Femur (tissue), 1 donor: ENCODE measurements at regions not wholly inside any gene's neighbourhood (a gene's known extent, or its start where the extent isn't known, plus 50 kb on each side); places are given as distances from the start of the nearest gene placed in this dataset.
A peak's percentile ranks its signal among the peaks of the same experiment; 100 is the strongest.
"Not testable (repeated sequence)": the region's sequence is repeated elsewhere in the genome, so short reads cannot be mapped to it uniquely, and the experiment has no call there.

Experiments used
- DNase-seq: peaks from one replicate; pipeline ENCODE4 v3.0.0-alpha.2; 2017

DNA sequence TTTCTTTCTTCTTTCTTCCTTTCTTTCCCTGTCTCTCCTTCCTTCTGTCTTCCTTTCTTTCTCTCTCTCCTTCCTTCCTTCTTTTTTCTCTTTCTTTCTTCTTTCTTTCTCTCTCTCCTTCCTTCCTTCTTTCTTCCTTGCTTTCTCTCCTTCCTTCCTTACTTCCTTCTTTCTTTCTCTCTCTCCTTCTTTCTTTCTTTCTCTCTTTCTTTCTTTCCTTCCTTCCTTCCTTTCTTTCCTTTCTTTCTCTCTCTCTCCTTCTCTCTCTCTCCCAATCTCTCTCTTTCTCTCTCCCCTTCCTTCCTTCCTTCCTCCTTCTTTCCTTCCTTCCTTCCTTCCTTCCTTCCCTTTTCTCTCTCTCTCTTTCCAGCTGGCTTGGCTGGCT, 2806.6 kb downstream of the RPIA start:
- not testable (repeated sequence) for DNase-seq

DNA sequence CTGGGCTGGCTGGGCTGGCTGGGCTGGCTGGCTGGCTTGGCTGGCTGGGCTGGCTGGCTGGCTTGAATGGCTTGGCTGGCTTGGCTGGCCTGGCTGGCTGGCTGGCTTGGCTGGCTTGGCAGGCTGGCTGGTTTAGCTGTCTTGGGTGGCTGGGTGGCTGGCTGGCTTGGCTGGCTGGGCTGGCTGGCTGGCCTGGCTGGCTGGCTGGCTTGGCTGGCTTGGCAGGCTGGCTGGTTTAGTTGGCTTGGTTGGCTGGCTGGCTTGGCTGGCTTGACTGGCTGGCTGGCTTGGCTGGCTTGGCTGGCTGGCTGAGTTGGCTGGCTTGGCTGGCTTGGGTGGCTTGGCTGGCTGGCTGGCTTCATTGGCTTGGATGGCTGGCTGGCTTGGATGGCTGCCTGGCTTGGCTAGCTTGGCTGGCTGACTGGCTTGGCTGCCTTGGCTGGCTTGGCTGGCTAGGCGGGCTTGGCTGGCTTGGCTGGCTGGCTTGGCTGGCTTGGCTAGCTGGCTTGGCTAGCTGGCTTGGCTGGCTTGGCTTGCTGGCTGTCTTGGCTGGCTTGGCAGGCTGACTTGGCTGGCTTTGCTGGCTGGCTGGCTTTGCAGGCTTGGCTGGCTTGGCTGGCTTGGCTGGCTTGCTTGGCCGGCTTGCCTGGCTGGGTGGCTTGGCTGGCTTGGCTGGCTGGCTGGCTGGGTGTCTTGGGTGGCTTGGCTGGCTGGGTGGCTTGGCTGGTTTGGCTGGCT, 2807.2 kb downstream of the RPIA start:
- peak; percentile 31 for DNase-seq

DNA sequence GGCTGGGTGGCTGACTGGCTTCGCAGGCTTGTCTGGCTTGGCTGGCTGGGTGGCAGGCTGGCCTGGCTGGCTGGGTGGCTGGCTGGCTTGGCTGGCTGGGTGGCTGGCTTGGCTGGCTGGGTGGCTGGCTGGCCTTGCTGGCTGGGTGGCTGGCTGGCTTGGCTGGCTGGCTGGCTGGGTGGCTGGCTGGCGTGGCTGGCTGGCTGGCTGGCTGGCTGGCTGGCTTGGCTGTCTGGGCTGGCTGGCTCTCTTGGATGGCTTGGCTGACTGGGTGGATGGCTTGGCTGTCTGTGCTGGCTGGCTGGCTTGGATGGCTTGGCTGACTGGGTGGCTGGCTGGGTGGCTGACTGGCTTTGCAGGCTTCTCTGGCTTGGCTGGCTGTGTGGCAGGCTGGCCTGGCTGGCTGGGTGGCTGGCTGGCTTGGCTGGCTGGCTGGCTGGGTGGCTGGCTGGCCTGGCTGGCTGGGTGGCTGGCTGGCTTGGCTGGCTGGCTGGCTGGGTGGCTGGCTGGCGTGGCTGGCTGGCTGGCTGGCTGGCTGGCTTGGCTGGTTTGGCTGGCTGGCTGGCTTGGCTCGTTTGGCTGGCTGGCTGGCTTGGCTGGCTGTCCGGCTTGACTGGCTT, 2808.1 kb downstream of the RPIA start:
- DNase-seq, result not testable (repeated sequence)

DNA sequence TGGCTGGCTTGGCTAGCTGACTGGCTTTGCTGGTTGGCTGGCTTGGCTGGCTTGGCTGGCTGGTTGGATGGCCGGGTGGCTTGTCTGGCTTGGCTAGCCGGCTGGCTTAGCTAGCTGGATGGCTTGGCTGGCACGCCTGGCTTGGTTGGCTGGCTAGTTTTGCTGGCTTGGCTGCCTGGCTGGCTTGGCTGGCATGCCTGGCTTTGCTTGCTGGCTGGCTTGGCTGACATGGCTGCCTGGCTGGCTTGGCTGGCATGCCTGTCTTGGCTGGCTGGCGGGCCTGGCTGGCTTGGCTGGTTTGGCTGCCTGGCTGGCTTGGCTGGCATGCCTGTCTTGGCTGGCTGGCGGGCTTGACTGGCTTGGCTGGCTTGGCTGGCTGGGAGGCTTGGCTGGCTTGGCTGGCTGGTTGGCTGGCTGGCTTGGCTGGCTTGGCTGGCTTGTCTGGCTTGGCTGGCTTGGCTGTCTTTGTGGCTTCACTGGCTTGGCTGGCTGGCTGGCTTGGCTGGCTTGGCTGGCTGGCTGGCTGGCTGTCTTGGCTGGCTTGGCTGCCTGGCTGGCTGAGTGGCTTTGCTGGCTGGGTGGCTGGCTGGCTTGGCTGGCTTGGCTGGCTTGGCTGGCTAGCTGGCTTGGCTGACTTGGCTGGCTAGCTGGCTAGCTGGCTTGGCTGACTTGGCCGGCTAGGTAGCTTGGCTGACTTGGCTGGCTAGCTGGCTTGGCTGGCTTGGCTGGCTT, 2808.9 kb downstream of the RPIA start:
- DNase-seq, result not testable (repeated sequence)

DNA sequence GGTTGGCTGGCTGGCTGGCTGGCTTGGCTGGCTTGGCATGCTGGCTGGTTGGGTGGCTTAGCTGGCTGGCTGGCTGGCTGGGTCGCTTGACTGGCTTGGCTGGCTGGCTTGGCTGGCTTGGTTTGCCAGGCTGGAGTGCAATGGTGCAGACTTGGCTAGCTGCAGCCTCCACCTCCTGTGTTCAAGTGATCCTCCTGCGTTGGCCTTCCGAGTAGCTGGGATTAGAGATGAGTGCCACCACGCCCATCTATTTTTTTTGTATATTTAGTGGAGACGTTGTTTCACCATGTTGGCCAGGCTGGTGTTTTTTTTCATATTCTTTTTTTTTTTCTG, 2809.5 kb downstream of the RPIA start:
- DNase-seq, result not testable (repeated sequence)

DNA sequence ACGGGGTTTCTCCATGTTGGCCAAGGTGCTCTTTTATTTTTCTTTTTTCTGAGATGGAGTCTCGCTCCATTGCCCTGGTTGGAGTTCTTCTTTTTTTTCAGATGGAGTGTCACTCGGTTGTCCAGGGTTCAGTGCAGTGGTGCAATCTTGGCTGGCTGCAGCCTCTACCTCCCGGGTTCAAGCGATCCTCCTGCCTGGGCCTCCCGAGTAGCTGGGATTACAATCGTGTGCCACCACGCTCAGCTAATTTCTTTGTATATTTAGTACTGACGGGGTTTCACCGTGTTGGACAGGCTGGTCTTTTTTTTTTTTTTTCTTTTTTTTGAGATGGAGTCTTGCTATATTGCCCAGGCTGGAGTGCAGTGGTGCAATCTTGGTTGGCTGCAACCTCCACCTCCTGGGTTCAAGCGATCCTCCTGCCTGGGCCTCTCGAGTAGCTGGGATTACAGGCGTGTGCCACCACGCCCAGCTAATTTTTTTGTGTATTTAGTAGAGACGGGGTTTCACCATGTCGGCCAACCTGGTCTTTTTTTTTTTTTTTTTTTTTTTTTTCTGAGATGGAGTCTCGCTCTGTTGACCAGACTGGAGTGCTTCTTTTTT, 2810.1 kb downstream of the RPIA start:
- not testable (repeated sequence) for DNase-seq

DNA sequence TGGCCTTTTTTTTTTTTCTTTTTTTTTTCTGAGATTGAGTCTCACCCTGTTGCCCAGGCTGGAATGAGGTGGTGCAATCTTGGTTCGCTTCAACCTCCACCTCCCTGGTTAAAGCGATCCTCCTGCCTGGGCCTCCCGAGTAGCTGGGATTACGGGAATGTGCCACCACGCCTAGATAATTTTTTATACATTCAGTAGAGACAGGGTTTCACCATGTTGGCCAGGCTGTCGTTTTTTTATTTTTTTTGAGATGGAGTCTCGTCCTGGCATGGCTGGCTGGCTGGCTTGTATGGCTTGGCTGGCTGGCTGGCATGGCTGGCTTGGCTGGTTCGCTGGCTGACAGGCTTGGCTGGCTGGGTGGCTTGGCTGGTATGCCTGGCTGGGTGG, 2812.1 kb downstream of the RPIA start:
- DNase-seq, result not testable (repeated sequence)

DNA sequence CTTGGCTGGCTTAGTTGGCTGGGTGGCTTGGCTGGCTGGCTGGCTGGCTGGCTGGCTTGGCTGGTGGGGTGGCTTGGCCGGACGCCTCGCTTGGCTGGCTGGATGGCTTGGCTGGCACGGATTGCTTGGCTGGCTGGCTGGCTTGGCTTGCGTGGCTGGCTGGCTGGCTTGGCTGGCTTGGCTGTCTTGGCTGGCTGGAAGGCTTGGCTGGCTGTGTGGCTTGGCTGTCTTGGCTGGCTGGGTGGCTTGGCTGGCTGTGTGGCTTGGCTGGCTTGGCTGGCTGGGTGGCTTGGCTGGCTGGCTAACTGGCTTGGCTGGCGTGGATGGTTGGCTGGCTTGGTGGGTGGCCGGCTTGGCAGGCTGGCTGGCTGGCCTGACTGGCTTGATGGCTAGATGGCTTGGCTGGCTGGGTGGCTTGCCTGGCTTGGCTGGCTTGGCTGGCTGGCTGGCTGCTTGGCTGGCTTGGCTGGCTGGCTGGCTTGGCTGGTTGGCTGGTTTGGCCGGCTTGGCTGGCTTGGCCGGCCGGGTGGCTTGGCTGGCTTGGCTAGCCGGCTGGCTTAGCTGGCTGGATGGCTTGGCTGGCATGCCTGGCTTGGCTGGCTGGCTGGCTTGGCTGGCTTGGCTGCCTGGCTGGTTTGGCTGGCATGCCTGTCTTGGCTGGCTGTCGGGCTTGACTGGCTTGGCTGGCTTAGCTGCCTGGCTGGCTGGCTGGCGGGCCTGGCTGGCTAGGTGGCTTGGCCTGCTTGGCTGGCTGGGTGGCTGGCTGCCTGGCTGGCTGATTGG, 2812.7 kb downstream of the RPIA start:
- not testable (repeated sequence) for DNase-seq

DNA sequence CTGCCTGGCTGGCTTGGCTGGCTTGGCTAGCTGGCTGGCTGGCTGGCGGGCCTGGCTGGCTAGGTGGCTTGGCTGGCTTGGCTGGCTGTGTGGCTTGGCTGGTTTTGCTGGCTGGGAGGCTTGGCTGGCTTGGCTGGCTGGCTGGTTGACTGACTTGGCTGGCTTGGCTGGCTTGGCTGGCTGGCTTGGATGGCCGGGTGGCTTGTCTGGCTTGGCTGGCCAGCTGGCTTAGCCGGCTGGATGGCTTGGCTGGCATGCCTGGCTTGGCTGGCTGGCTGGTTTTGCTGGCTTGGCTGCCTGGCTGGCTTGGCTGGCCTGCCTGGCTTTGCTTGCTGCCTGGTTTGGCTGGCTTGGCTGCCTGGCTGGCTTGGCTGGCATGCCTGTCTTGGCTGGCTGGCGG, 2817.3 kb downstream of the RPIA start:
- not testable (repeated sequence) for DNase-seq

DNA sequence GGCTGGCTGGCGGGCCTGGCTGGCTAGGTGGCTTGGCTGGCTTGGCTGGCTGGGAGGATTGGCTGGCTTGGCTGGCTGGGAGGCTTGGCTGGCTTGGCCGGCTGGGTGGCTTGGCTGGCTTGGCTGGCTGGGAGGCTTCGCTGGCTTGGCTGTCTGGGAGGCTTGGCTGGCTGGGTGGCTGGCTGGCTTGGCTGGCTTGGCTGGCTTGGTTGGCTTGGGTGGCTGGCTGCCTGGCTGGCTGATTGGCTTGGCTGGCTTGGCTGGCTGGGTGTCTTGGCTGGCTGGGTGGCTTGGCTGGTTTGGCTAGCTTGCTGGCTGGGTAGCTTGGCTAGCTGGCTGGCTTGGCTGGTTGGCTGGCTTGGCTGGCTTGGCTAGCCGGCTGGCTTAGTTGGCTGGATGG, 2817.8 kb downstream of the RPIA start:
- DNase-seq, result not testable (repeated sequence)

DNA sequence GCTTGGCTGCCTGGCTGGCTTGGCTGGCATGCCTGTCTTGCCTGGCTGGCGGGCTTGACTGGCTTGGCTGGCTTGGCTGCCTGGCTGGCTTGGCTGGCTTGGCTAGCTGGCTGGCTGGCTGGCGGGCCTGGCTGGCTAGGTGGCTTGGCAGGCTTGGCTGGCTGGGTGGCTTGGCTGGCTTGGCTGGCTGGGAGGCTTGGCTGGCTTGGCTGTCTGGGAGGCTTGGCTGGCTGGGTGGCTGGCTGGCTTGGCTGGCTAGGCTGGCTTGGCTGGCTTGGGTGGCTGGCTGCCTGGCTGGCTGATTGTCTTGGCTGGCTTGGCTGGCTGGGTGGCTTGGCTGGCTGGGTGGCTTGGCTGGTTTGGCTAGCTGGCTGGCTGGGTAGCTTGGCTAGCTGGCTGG, 2819.7 kb downstream of the RPIA start:
- DNase-seq, result not testable (repeated sequence)

DNA sequence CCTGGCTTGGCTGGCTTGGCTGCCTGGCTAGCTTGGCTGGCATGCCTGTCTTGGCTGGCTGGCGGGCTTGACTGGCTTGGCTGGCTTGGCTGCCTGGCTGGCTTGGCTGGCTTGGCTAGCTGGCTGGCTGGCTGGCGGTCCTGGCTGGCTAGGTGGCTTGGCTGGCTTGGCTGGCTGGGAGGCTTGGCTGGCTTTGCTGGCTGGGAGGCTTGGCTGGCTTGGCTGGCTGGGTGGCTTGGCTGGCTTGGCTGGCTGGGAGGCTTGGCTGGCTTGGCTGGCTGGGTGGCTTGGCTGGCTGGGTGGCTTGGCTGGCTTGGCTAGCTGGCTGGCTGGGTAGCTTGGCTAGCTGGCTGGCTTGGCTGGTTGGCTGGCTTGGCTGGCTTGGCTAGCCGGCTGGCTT, 2824.5 kb downstream of the RPIA start:
- not testable (repeated sequence) for DNase-seq

DNA sequence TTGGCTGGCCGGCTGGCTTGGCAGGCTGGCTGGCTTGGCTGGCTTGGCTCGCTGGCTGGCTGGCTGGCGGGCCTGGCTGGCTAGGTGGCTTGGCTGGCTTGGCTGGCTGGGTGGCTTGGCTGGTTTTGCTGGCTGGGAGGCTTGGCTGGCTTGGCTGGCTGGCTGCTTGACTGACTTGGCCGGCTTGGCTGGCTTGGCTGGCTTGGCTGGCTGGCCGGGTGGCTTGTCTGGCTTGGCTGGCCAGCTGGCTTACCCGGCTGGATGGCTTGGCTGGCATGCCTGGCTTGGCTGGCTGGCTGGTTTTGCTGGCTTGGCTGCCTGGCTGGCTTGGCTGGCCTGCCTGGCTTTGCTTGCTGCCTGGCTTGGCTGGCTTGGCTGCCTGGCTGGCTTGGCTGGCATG, 2825.2 kb downstream of the RPIA start:
- DNase-seq, result not testable (repeated sequence)

DNA sequence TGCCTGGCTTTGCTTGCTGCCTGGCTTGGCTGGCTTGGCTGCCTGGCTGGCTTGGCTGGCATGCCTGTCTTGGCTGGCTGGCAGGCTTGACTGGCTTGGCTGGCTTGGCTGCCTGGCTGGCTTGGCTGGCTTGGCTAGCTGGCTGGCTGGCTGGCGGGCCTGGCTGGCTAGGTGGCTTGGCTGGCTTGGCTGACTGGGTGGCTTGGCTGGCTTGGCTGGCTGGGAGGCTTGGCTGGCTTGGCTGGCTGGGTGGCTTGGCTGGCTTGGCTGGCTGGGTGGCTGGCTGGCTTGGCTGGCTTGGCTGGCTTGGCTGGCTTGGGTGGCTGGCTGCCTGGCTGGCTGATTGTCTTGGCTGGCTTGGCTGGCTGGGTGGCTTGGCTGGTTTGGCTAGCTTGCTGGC, 2826.4 kb downstream of the RPIA start:
- not testable (repeated sequence) for DNase-seq

DNA sequence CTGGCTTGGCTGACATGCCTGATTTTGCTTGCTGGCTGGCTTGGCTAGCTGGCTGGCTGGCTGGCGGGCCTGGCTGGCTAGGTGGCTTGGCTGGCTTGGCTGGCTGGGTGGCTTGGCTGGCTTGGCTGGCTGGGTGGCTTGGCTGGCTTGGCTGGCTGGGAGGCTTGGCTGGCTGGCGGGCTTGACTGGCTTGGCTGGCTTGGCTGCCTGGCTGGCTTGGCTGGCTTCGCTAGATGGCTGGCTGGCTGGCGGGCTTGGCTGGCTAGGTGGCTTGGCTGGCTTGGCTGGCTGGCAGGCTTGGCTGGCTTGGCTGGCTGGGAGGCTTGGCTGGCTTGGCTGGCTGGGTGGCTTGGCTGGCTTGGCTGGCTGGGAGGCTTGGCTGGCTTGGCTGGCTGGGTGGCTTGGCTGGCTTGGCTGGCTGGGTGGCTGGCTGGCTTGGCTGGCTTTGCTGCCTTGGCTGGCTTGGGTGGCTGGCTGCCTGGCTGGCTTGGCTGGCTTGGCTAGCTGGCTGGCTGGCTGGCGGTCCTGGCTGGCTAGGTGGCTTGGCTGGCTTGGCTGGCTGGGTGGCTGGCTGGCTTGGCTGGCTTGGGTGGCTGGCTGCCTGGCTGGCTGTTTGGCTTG, 2827.0 kb downstream of the RPIA start:
- not testable (repeated sequence) for DNase-seq

DNA sequence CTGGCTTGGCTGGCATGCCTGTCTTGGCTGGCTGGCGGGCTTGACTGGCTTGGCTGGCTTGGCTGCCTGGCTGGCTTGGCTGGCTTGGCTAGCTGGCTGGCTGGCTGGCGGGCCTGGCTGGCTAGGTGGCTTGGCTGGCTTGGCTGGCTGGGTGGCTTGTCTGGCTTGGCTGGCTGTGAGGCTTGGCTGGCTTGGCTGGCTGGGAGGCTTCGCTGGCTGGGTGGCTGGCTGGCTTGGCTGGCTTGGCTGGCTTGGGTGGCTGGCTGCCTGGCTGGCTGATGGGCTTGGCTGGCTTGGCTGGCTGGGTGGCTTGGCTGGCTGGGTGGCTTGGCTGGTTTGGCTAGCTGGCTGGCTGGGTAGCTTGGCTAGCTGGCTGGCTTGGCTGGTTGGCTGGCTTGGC, 2827.9 kb downstream of the RPIA start:
- DNase-seq, result not testable (repeated sequence)

DNA sequence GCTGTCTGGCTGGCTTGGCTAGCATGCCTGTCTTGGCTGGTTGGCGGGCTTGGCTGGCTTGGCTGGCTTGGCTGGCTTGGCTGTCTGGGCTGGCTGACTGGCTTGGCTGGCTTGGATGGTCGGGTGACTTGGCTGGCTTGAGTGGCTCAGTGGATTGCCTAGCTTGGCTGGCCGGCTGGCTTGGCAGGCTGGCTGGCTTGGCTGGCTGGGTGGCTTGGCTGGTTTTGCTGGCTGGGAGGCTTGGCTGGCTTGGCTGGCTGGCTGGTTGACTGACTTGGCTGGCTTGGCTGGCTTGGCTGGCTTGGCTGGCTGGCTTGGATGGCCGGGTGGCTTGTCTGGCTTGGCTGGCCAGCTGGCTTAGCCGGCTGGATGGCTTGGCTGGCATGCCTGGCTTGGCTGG, 2828.4 kb downstream of the RPIA start:
- DNase-seq, result not testable (repeated sequence)

DNA sequence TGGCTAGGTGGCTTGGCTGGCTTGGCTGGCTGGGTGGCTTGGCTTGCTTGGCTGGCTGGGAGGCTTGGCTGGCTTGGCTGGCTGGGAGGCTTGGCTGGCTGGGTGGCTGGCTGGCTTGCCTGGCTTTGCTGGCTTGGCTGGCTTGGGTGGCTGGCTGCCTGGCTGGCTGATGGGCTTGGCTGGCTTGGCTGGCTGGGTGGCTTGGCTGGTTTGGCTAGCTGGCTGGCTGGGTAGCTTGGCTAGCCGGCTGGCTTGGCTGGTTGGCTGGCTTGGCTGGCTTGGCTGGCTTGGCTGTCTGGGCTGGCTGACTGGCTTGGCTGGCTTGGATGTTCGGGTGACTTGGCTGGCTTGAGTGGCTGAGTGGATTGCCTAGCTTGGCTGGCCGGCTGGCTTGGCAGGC, 2829.1 kb downstream of the RPIA start:
- DNase-seq, result not testable (repeated sequence)

DNA sequence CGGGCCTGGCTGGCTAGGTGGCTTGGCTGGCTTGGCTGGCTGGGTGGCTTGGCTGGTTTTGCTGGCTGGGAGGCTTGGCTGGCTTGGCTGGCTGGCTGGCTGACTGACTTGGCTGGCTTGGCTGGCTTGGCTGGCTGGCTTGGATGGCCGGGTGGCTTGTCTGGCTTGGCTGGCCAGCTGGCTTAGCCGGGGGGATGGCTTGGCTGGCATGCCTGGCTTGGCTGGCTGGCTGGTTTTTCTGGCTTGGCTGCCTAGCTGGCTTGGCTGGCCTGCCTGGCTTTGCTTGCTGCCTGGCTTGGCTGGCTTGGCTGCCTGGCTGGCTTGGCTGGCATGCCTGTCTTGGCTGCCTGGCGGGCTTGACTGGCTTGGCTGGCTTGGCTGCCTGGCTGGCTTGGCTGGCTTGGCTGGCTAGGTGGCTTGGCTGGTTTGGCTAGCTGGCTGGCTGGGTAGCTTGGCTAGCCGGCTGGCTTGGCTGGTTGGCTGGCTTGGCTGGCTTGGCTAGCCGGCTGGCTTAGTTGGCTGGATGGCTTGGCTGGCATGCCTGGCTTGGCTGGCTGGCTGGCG, 2829.6 kb downstream of the RPIA start:
- DNase-seq, result not testable (repeated sequence)

DNA sequence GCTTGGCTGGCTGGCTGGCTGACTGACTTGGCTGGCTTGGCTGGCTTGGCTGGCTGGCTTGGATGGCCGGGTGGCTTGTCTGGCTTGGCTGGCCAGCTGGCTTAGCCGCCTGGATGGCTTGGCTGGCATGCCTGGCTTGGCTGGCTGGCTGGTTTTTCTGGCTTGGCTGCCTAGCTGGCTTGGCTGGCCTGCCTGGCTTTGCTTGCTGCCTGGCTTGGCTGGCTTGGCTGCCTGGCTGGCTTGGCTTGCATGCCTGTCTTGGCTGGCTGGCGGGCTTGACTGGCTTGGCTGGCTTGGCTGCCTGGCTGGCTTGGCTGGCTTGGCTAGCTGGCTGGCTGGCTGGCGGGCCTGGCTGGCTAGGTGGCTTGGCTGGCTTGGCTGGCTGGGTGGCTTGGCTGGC, 2830.5 kb downstream of the RPIA start:
- DNase-seq, result not testable (repeated sequence)

DNA sequence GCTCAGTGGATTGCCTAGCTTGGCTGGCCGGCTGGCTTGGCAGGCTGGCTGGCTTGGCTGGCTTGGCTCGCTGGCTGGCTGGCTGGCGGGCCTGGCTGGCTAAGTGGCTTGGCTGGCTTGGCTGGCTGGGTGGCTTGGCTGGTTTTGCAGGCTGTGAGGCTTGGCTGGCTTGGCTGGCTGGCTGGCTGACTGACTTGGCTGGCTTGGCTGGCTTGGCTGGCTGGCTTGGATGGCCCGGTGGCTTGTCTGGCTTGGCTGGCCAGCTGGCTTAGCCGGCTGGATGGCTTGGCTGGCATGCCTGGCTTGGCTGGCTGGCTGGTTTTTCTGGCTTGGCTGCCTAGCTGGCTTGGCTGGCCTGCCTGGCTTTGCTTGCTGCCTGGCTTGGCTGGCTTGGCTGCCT, 2831.4 kb downstream of the RPIA start:
- DNase-seq, result not testable (repeated sequence)

DNA sequence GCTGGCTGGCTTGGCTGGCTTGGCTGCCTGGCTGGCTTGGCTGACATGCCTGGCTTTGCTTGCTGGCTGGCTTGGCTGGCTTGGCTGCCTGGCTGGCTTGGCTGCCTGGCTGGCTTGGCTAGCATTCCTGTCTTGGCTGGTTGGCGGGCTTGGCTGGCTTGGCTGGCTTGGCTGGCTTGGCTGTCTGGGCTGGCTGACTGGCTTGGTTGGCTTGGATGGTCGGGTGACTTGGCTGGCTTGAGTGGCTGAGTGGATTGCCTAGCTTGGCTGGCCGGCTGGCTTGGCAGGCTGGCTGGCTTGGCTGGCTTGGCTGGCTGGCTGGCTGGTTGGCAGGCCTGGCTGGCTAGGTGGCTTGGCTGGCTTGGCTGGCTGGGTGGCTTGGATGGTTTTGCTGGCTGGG, 2832.3 kb downstream of the RPIA start:
- not testable (repeated sequence) for DNase-seq
